ENCODE measurements at regions not wholly inside any gene's neighbourhood (a gene's known extent, or its start where the extent isn't known, plus 50 kb on each side); places are given as distances from the start of the nearest gene placed in this dataset.

DNA sequence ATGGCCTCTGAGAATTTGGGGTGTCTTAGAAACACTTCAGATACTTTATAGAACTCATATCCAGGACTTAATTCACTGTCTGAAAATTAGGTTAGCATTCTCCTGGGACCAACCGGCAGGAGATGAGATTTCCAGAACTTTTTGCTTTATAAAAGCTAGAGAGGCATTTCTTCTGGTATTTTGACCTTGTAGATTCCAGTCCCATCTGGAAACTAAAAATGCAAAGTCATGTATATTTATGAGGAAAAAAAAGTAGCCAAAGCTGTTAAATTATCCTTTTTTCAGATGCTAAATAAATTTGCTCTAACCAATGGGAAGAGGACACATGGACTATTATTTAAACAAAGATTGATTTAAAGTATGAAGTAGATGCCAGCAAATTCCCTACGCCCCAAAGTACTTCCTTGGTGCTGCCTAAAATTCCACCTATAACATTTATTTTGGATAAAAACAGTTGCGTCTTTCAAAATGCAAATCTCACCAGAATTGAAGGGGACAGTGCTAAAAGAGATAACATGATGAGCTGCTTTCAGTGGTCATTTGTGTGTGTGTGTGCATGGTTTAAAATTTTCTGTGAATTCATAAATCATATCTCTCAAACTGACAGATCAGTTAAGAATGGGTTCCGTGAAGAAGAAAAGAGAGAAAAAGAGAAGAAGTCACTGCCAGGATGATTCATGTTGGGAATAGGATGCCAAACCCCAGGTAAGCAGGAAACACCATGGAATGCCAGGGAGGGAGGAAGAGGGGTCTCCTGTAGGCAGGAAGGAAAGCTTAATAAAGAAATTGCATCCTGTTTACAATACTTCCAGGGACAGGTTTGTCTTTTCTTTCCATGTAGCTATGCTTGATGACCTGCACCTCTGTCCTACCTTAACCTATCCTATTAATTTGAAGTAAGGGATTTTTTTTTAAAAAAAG is 97.7 kb upstream of the RGS6 start:
- no peak for DNase-seq (ENCODE audit: low read depth)
- TF ChIP-seq, protein P1, sequence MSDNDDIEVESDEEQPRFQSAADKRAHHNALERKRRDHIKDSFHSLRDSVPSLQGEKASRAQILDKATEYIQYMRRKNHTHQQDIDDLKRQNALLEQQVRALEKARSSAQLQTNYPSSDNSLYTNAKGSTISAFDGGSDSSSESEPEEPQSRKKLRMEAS (IDR thresholded peaks at IDR 0.05; ENCODE audit: low read depth, low read length) = no peak
- TF ChIP-seq POLR2A (IDR thresholded peaks at IDR 0.05; ENCODE audit: extremely low read depth, insufficient read length) (no peak), MYC (IDR thresholded peaks at IDR 0.05; ENCODE audit: low read depth, low read length) (no peak)
- TF ChIP-seq, protein P2, sequence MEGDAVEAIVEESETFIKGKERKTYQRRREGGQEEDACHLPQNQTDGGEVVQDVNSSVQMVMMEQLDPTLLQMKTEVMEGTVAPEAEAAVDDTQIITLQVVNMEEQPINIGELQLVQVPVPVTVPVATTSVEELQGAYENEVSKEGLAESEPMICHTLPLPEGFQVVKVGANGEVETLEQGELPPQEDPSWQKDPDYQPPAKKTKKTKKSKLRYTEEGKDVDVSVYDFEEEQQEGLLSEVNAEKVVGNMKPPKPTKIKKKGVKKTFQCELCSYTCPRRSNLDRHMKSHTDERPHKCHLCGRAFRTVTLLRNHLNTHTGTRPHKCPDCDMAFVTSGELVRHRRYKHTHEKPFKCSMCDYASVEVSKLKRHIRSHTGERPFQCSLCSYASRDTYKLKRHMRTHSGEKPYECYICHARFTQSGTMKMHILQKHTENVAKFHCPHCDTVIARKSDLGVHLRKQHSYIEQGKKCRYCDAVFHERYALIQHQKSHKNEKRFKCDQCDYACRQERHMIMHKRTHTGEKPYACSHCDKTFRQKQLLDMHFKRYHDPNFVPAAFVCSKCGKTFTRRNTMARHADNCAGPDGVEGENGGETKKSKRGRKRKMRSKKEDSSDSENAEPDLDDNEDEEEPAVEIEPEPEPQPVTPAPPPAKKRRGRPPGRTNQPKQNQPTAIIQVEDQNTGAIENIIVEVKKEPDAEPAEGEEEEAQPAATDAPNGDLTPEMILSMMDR (IDR thresholded peaks at IDR 0.05; ENCODE audit: low read depth, low read length) = no peak
- no peak overlapping the region for H3K4me3 ChIP-seq (ENCODE audit: low read depth, low read length)

DNA sequence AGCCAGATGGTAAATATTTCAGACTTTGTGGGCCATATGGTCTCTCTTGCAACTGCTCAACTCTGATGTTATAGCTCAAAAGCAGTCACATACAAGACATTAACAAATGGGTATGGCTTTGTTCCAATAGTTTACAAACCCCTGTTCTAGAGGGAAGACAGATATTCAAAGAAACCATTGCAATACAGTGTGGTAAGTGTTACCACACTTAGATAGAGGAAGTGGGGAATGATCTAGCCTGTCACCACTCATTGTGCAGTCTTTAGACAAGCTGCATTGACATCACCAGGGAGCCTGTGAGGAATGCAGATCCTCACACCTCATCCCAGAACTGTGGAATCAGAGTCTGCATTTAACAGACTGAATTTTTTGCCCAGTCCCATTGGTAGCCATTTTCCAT is 80.0 kb upstream of the RGS6 start:
- TF ChIP-seq POLR2A (IDR thresholded peaks at IDR 0.05; ENCODE audit: extremely low read depth, insufficient read length) (no peak), MYC (IDR thresholded peaks at IDR 0.05; ENCODE audit: low read depth, low read length) (no peak)
- TF ChIP-seq, protein P2 (IDR thresholded peaks at IDR 0.05; ENCODE audit: low read depth, low read length) = no peak
- TF ChIP-seq, protein P1 (IDR thresholded peaks at IDR 0.05; ENCODE audit: low read depth, low read length) = no peak
- DNase-seq (ENCODE audit: low read depth) = peak; percentile 30
- H3K4me3 ChIP-seq (ENCODE audit: low read depth, low read length) = no peak overlapping the region

DNA sequence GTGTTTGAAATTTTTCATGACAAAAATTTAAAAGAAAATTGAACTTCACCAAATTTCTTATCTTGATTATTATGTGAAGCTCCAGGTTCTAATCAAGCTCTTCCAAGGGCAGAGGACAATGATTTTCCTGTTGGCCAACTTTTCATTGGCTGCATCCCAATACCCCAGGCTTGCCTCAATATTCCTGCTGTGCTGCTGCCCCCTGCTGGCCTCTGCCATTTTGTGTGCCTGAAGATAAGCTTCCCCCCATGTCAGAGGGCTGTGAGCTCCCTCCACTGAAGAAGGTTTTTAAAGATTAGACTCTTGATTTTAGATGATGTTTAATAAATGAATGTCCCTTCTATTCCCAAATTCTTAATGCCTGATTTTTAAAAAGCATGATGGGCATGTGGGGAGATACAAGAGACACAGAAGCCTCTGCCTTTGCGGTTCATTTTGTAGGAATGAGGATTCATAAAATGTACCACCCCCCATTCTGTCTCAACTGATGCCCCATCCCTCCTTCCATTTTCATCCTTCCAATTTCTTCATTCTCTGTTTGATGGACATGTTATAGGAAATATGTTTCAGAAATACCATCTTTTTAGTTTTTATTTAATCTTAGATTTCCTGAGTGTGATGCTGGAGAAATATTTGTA is 76.7 kb upstream of the RGS6 start:
- no peak overlapping the region for H3K4me3 ChIP-seq (ENCODE audit: low read depth, low read length)
- peak; percentile 61 for DNase-seq (ENCODE audit: low read depth)
- TF ChIP-seq POLR2A (IDR thresholded peaks at IDR 0.05; ENCODE audit: extremely low read depth, insufficient read length) = no peak
- TF ChIP-seq, protein P2 (IDR thresholded peaks at IDR 0.05; ENCODE audit: low read depth, low read length) = peak; percentile 78

DNA sequence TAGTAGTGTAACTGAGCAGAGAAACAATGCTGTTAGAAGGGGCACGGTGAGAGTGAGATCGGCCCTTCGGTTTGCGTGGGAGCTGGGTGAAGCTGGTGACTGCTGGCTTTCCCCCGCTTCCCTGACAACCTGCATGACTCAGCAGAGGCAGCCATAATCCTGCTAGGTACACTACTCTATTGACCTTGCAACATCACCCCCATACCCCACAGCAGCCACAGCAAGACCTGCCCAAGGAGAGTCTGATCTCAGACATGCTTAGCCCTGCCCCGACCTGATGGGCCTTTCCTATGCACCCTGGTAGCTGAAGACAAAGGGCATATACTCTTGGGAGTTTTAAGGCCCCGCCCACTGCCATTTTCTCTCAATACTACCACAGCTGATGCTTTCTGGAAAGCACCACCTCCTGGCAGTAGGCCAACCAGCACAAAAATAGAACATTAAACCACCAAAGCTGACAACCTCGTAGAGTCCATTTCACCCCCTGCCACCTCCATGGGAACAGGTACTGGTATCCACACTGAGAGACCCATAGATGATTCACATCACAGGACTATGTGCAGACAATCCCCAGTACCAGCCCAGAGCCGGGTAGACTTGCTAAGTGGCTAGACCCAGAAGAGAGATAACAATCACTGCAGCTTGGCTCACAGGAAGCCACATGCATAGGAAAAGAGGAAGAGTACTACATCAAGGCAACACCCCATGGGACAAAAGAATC is 75.9 kb upstream of the RGS6 start:
- peak; percentile 59 for DNase-seq (ENCODE audit: low read depth)
- H3K4me3 ChIP-seq (ENCODE audit: low read depth, low read length) = no peak overlapping the region
- TF ChIP-seq, protein P2 (IDR thresholded peaks at IDR 0.05; ENCODE audit: low read depth, low read length) = no peak
- no peak for TF ChIP-seq MYC (IDR thresholded peaks at IDR 0.05; ENCODE audit: low read depth, low read length)
- TF ChIP-seq POLR2A (IDR thresholded peaks at IDR 0.05; ENCODE audit: extremely low read depth, insufficient read length) = no peak
- TF ChIP-seq, protein P1 (IDR thresholded peaks at IDR 0.05; ENCODE audit: low read depth, low read length) = no peak

DNA sequence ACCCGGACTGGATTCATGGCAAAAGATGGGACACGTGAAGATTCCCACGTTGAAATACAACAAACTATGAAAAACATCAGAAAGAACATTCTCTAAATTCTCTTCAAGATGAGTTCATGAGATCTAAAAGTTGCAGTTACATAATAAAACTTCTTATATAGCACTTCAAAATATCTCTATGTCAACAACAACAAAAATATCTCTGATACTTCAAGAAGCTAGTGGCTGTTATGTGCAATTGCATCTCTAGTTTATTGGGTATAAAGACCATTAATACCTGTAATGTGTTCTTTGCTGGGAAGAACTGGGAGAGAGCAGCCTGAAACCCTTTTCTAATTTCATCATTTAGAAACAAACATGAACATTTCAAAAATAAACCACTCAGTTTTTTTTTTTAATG is 69.2 kb upstream of the RGS6 start:
- H3K4me3 ChIP-seq (ENCODE audit: low read depth, low read length) = no peak overlapping the region
- DNase-seq (ENCODE audit: low read depth) = no peak
- TF ChIP-seq POLR2A (IDR thresholded peaks at IDR 0.05; ENCODE audit: extremely low read depth, insufficient read length) (no peak), MYC (IDR thresholded peaks at IDR 0.05; ENCODE audit: low read depth, low read length) (no peak)
- TF ChIP-seq, protein P2 (IDR thresholded peaks at IDR 0.05; ENCODE audit: low read depth, low read length) = no peak
- TF ChIP-seq, protein P1 (IDR thresholded peaks at IDR 0.05; ENCODE audit: low read depth, low read length) = no peak

Data from NB4 (cell line).